ENCODE measurements at regions not wholly inside any gene's neighbourhood (a gene's known extent, or its start where the extent isn't known, plus 50 kb on each side); places are given as distances from the start of the nearest gene placed in this dataset.

- TF ChIP-seq CTCF (IDR thresholded peaks at IDR 0.05), result no peak
- no peak for TF ChIP-seq POLR2AphosphoS5 (IDR thresholded peaks at IDR 0.05)
Measured at GRCh38 chr15:36271048-36271447, 308.4 kb upstream of the CDIN1 start.
